Cerebellar cortex (tissue), 1 donor: ENCODE measurements at regions not wholly inside any gene's neighbourhood (a gene's known extent, or its start where the extent isn't known, plus 50 kb on each side); places are given as distances from the start of the nearest gene placed in this dataset.

Experiments
- DNase-seq: peaks from one replicate; pipeline ENCODE4 v3.0.0-alpha.2; 2015; ENCODE audit warnings: low spot score

- DNase-seq, result peak; percentile 45
These were observed 54.7 kb upstream of the DSCAM start for GRCh38 chr21:40901691-40902090.

GRCh38 chr21:40902299-40902698 lies 55.3 kb upstream of the DSCAM start:
- peak; percentile 38 for DNase-seq

GRCh38 chr21:40902993-40903392 lies 56.0 kb upstream of the DSCAM start:
- no peak for DNase-seq

- DNase-seq, result no peak
These were observed 58.3 kb upstream of the DSCAM start for GRCh38 chr21:40905251-40905650.

- DNase-seq, result no peak
These were observed 65.4 kb upstream of the DSCAM start for GRCh38 chr21:40912375-40912774.

- DNase-seq, result no peak
These were observed 68.2 kb upstream of the DSCAM start for GRCh38 chr21:40915114-40915513.

GRCh38 chr21:40923407-40923806 lies 76.4 kb upstream of the DSCAM start:
- no peak for DNase-seq

- DNase-seq, result no peak
These were observed 76.9 kb upstream of the DSCAM start for GRCh38 chr21:40923901-40924300.

GRCh38 chr21:40924641-40925040 lies 77.7 kb upstream of the DSCAM start:
- DNase-seq, result no peak

- DNase-seq, result no peak
These were observed 79.3 kb upstream of the DSCAM start for GRCh38 chr21:40926238-40926637.

- no peak for DNase-seq
These were observed 82.9 kb upstream of the DSCAM start for GRCh38 chr21:40929833-40930232.

GRCh38 chr21:40931197-40931596 lies 84.2 kb upstream of the DSCAM start:
- DNase-seq, result no peak

GRCh38 chr21:40936178-40936577 lies 89.2 kb upstream of the DSCAM start:
- no peak for DNase-seq

- no peak for DNase-seq
These were observed 89.9 kb upstream of the DSCAM start for GRCh38 chr21:40936771-40937261.

- DNase-seq, result no peak
These were observed 91.1 kb upstream of the DSCAM start for GRCh38 chr21:40938078-40938477.

GRCh38 chr21:40938611-40939010 lies 91.7 kb upstream of the DSCAM start:
- no peak for DNase-seq

GRCh38 chr21:40947713-40948112 lies 100.8 kb upstream of the DSCAM start:
- DNase-seq, result no peak

- no peak for DNase-seq
These were observed 104.0 kb upstream of the DSCAM start for GRCh38 chr21:40950970-40951369.

GRCh38 chr21:40952551-40953323 lies 105.8 kb upstream of the DSCAM start:
- DNase-seq, result no peak

- no peak for DNase-seq
These were observed 117.7 kb upstream of the DSCAM start for GRCh38 chr21:40964691-40965090.

- DNase-seq, result no peak
These were observed 120.8 kb upstream of the DSCAM start for GRCh38 chr21:40967771-40968170.

- no peak for DNase-seq
These were observed 125.2 kb upstream of the DSCAM start for GRCh38 chr21:40972151-40972550.

- no peak for DNase-seq
These were observed 129.5 kb upstream of the DSCAM start for GRCh38 chr21:40976198-40977109.
